Endothelial cell of umbilical vein (primary cell): ENCODE measurements at regions not wholly inside any gene's neighbourhood (a gene's known extent, or its start where the extent isn't known, plus 50 kb on each side); places are given as distances from the start of the nearest gene placed in this dataset.

Experiments
- BruUV-seq: library from RNA; stranded (reverse); fragments of 400-500 nt; replicated peaks from 2 replicates; lab custom pipeline; 2021; lab: Mats Ljungman, UMichigan
- CTCF ChIA-PET: fragments of 300-600, 350-600 bp; sonication (Branson Sonifier 250); formaldehyde crosslinking; loops from one replicate; lab custom pipeline; 2021; ENCODE audit warnings: antibody characterized with exemption, inconsistent platforms; lab: Charles Lee
- POLR2A ChIA-PET: fragments of 300-600, 350-600 bp; sonication (Branson Sonifier 250); formaldehyde crosslinking; loops from one replicate; lab custom pipeline; 2021; ENCODE audit warnings: antibody characterized with exemption, inconsistent platforms; lab: Charles Lee
- DNase-seq: peaks from one replicate; pipeline ENCODE4 v3.0.0-alpha.2; 2011; ENCODE audit warnings: low read depth, low spot score
- FAIRE-seq: peaks from 2 replicates; lab custom pipeline; 2011; peaks lifted over from hg19 to GRCh38; lab: Jason Lieb, UNC
- H2AFZ ChIP-seq: 2 replicates; pipeline ENCODE4 v1.6.0; 2012; ENCODE audit warnings: low read depth, low read length, control low read depth, inconsistent platforms
- H3K27ac ChIP-seq: 2 replicates; pipeline ENCODE4 v1.5.1; 2011; ENCODE audit warnings: low read depth, mild to moderate bottlenecking, control low read depth, low read length, moderate library complexity; ENCODE audit not compliant: insufficient read depth
- H3K27me3 ChIP-seq, 2 experiments: 2 replicates each; pipeline versions ENCODE4 v1.6.0 to v1.6.1; 2011; ENCODE audit warnings: low read length in 2 of 2, mixed read lengths in 1 of 2; ENCODE audit not compliant: control insufficient read depth in 2 of 2, insufficient read depth in 2 of 2
- H3K36me3 ChIP-seq, 2 experiments: 2 replicates in 1 of 2; 3 replicates in 1 of 2; pipeline ENCODE4 v1.5.1; 2011; ENCODE audit warnings: low read length in 2 of 2, mild to moderate bottlenecking in 1 of 2, moderate library complexity in 1 of 2; ENCODE audit not compliant: control insufficient read depth in 2 of 2, insufficient read depth in 2 of 2; ENCODE audit errors: extremely low read depth in 1 of 2
- H3K4me1 ChIP-seq: 3 replicates; pipeline ENCODE4 v1.5.1; 2011; ENCODE audit warnings: mild to moderate bottlenecking, low read length; ENCODE audit not compliant: control insufficient read depth, insufficient read depth; ENCODE audit errors: extremely low read depth
- H3K4me2 ChIP-seq: 2 replicates; pipeline ENCODE4 v1.6.1; 2011; ENCODE audit warnings: low read length, control low read depth, mixed read lengths; ENCODE audit not compliant: insufficient read depth
- H3K4me3 ChIP-seq, 3 experiments: fragments of 200-600 bp in 1 of 3; sonication (generic), shearing (Covaris generic) in 1 of 3; replicated peaks in 1 of 3; 2 replicates each; pipeline ENCODE4 v1.5.1; 2011 to 2016; ENCODE audit warnings: control low read depth in 3 of 3, low read length in 3 of 3, mild to moderate bottlenecking in 2 of 3, inconsistent platforms in 1 of 3, low read depth in 1 of 3, moderate library complexity in 1 of 3; ENCODE audit not compliant: insufficient read depth in 1 of 3
- H3K79me2 ChIP-seq: 2 replicates; pipeline ENCODE4 v1.6.0; 2012; ENCODE audit warnings: low read length, inconsistent platforms; ENCODE audit not compliant: control insufficient read depth, insufficient read depth
- H3K9ac ChIP-seq: replicated peaks from 2 replicates; pipeline ENCODE3; 2011; ENCODE audit warnings: low read length, control low read depth; ENCODE audit not compliant: insufficient read depth; ENCODE audit errors: extremely low read depth
- H3K9me1 ChIP-seq: replicated peaks from 3 replicates; pipeline ENCODE4 v1.6.0; 2011; ENCODE audit warnings: mild to moderate bottlenecking, low read length; ENCODE audit not compliant: control insufficient read depth, insufficient read depth; ENCODE audit errors: extremely low read depth
- H3K9me3 ChIP-seq: replicated peaks from 2 replicates; pipeline ENCODE4 v1.5.1; 2012; ENCODE audit warnings: low read length, inconsistent platforms; ENCODE audit not compliant: control insufficient read depth, insufficient read depth
- H4K20me1 ChIP-seq: replicated peaks from 2 replicates; pipeline ENCODE3; 2011; ENCODE audit warnings: mild to moderate bottlenecking, low read length; ENCODE audit not compliant: control insufficient read depth, insufficient read depth; ENCODE audit errors: extremely low read depth
- EZH2 ChIP-seq: IDR thresholded peaks from 2 replicates; pipeline ENCODE4 v1.6.1; 2012; ENCODE audit warnings: borderline replicate concordance, low read depth, mild to moderate bottlenecking, moderate library complexity, low read length, inconsistent platforms; ENCODE audit not compliant: severe bottlenecking
- FOS ChIP-seq: IDR thresholded peaks from 2 replicates; pipeline ENCODE4 v1.6.1; 2011; ENCODE audit warnings: mild to moderate bottlenecking, low read length, moderate library complexity, borderline replicate concordance; ENCODE audit not compliant: insufficient read depth
- GATA2 ChIP-seq: IDR thresholded peaks from 2 replicates; pipeline ENCODE4 v1.7.0; 2011; ENCODE audit warnings: low read depth, mild to moderate bottlenecking, moderate library complexity, mixed read lengths, low read length; ENCODE audit not compliant: insufficient read length, insufficient read depth
- JUN ChIP-seq: IDR thresholded peaks from 2 replicates; pipeline ENCODE4 v1.6.1; 2011; ENCODE audit warnings: borderline replicate concordance, low read depth; ENCODE audit not compliant: insufficient read length, insufficient read depth
- MYC ChIP-seq: IDR thresholded peaks from one replicate; pipeline ENCODE4 v1.6.1; 2011; ENCODE audit warnings: mild to moderate bottlenecking, low read depth, low read length
- POLR2A ChIP-seq: IDR thresholded peaks from 2 replicates; pipeline ENCODE4 v1.6.1; 2012; ENCODE audit warnings: low read depth, mild to moderate bottlenecking, control low read depth, low read length
- POLR2AphosphoS5 ChIP-seq: IDR thresholded peaks from 2 replicates; pipeline ENCODE4 v1.6.1; 2012; ENCODE audit warnings: low read depth, mild to moderate bottlenecking, control low read depth, low read length, moderate library complexity; ENCODE audit not compliant: insufficient read depth
- dilution Hi-C: fragments of 300-500 bp; cut with MboI; formaldehyde crosslinking; loops from one replicate; pipeline ENCODE4 v1.15.0; 2019; ENCODE audit warnings: low sequenced_read_pairs; ENCODE audit not compliant: extremely low pct_ligation_motif_present
- intact Hi-C: fragments of 100-400 bp; cut with micrococcal nuclease; formaldehyde crosslinking; loops from one replicate; pipeline ENCODE4 v1.10.0; 2022
- TF ChIP-seq, protein P1 (sequence below), 2 donors: IDR thresholded peaks; 1 replicate in 1 of 2; 2 replicates in 1 of 2; pipeline ENCODE4 v1.5.1; 2011; ENCODE audit warnings: low read length in 2 of 2, mild to moderate bottlenecking in 2 of 2, moderate library complexity in 2 of 2, control low read depth in 1 of 2, inconsistent platforms in 1 of 2, low read depth in 1 of 2; ENCODE audit not compliant: insufficient read depth in 1 of 2; ENCODE audit errors: extremely low read depth in 1 of 2
- TF ChIP-seq, protein P2 (sequence below): IDR thresholded peaks from 2 replicates; pipeline ENCODE4 v1.6.1; 2011; ENCODE audit not compliant: insufficient read depth, insufficient read length

DNA sequence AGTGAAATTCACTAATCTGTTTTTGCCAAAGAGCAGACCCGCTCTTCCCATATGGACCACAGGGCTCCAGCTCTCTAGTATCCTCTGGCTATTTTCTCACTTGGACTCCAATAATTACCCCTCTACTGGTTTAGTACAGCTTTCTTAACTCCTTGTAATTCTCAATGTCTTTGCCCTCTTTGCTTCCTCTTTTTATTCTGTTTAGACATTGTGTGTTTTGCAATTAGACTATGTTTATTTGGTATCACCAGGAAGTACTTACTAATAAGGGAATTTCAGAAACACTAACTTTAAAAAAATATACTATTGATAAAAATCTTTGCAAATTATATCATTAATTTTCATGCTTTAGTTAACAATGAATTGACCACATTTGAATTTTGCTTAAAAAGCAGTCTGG lies 111.6 kb upstream of the OBI1 start:
- dilution Hi-C loops = no loop called here
- CTCF ChIA-PET = no interaction called here
- H4K20me1 ChIP-seq = no peaks in the 10 kb centered on the region

DNA sequence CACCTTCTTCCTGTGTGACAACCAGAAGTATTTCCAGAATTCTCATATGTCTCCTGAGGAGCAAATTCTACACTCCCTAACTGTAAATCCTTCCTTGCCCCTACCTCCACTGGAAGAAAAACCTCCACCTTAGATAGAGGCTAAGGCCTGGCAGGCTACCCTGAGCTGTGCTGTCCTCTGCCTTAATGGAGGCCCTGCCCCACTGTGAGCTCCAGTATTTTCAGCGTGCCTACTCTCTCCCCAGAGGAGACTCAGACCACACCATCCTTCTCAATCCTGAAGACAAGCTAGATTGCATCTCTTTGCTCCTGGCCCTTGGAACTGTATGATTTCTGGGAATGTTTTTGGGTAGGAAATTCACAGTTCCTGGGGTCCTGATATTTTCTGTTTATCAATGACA lies 110.0 kb upstream of the OBI1 start:
- Histone ChIP-seq H3K9me1 (no peaks in the 10 kb centered on the region), H3K9me3 (no peaks in the 10 kb centered on the region), H3K79me2 (no peaks in the 10 kb centered on the region), H2AFZ (no peak overlapping the region), H3K4me2 (no peak overlapping the region), H3K4me3 (no peak overlapping the region), H3K27me3 (no peaks in the 10 kb centered on the region), H3K36me3 (no peaks in the 10 kb centered on the region), H3K27ac (no peak overlapping the region), H4K20me1 (no peaks in the 10 kb centered on the region), H3K4me1 (no peaks in the 10 kb centered on the region), H3K9ac (no peak overlapping the region)
- ChIA-PET CTCF (interaction anchor here (0.6 to 1.3 kb wide), 2 partner anchors 218 to 528 kb away, joined by 3 to 4 read pairs; no protein-coding TSS in a partner anchor), POLR2A (no interaction called here)
- TF ChIP-seq, protein P1, sequence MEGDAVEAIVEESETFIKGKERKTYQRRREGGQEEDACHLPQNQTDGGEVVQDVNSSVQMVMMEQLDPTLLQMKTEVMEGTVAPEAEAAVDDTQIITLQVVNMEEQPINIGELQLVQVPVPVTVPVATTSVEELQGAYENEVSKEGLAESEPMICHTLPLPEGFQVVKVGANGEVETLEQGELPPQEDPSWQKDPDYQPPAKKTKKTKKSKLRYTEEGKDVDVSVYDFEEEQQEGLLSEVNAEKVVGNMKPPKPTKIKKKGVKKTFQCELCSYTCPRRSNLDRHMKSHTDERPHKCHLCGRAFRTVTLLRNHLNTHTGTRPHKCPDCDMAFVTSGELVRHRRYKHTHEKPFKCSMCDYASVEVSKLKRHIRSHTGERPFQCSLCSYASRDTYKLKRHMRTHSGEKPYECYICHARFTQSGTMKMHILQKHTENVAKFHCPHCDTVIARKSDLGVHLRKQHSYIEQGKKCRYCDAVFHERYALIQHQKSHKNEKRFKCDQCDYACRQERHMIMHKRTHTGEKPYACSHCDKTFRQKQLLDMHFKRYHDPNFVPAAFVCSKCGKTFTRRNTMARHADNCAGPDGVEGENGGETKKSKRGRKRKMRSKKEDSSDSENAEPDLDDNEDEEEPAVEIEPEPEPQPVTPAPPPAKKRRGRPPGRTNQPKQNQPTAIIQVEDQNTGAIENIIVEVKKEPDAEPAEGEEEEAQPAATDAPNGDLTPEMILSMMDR (IDR thresholded peaks at IDR 0.05; ENCODE audit: extremely low read depth in 1 of 2, insufficient read depth in 1 of 2, low read depth in 1 of 2, low read length in 2 of 2) = no peak
- TF ChIP-seq, protein P2, sequence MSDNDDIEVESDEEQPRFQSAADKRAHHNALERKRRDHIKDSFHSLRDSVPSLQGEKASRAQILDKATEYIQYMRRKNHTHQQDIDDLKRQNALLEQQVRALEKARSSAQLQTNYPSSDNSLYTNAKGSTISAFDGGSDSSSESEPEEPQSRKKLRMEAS = no peak
- TF ChIP-seq MYC = no peak
- TF ChIP-seq EZH2 = no peak
- TF ChIP-seq POLR2A = no peak
- no peak for TF ChIP-seq FOS
- no peak for TF ChIP-seq JUN
- TF ChIP-seq POLR2AphosphoS5 = no peak
- no peak for TF ChIP-seq GATA2
- FAIRE-seq (no peak), DNase-seq (no peak)
- dilution Hi-C loops = no loop called here
- intact Hi-C loops = no loop called here
- BruUV-seq = no TSS peak

More for the DNA sequence above, 111.6 kb upstream of the OBI1 start:
- H3K4me2 ChIP-seq = no peak overlapping the region
- H3K27me3 ChIP-seq = no peaks in the 10 kb centered on the region
- no peak overlapping the region for H3K4me3 ChIP-seq
- no peaks in the 10 kb centered on the region for H3K4me1 ChIP-seq
- no peak overlapping the region for H2AFZ ChIP-seq
- BruUV-seq = no TSS peak
- intact Hi-C loops = no loop called here
- H3K9me3 ChIP-seq = no peaks in the 10 kb centered on the region
- FAIRE-seq (no peak), DNase-seq (no peak)
- POLR2A ChIA-PET = no interaction called here
- H3K9ac ChIP-seq = no peak overlapping the region
- H3K9me1 ChIP-seq = no peaks in the 10 kb centered on the region
- no peak for TF ChIP-seq JUN
- no peak for TF ChIP-seq POLR2AphosphoS5
- TF ChIP-seq GATA2 = no peak
- TF ChIP-seq, protein P1 (IDR thresholded peaks at IDR 0.05; ENCODE audit: extremely low read depth in 1 of 2, insufficient read depth in 1 of 2, low read depth in 1 of 2, low read length in 2 of 2) = no peak
- H3K27ac ChIP-seq = no peak overlapping the region
- H3K79me2 ChIP-seq = no peaks in the 10 kb centered on the region
- no peaks in the 10 kb centered on the region for H3K36me3 ChIP-seq
